ENCODE measurements at regions not wholly inside any gene's neighbourhood (a gene's known extent, or its start where the extent isn't known, plus 50 kb on each side); places are given as distances from the start of the nearest gene placed in this dataset.

DNA sequence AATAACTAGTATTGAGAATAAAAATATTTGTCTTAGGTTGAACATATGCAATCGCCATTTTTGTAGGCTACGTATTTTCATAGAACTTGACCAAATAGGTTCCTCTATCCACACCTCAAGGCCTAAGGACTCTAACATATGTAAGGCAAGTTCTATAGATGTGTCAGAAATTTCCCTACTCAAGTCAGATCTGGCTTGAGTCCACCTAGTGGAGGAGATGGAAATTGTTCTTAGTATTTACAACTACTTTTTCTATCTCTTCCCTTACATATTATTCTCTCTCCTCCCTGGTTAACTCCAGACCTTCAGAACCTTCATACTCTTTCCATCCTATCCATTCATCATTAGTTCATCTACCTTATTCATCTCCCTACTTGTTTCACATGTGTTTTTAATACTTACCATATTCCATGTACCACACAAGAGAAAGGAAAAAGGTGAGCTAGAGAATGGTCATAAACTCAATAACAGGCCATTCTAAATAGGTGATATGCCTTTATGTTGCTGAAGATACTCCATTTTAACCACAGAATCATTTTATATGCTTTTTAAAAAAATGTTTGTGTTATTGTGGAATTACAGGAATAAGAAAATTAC, 174.5 kb upstream of the HDAC9 start:
- no peak for DNase-seq

DNA sequence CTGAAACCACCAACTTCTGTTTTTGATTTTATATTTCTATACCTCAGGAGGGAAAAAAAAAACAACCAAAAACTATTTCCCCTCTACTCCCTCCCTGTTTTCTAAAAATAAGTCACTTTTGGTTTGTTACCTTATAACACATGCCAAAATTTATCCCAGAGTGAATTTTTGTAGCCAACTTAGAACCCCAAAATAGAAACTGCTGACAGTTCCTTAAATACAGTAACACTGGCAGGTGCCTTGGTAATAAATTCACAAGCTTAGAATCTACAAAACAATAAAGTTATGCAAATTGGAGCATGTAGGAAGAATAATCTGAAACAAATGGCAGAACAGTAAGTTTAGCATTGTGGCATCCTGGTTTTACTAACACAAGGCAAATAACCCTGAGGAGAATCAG, 165.0 kb upstream of the HDAC9 start:
- no peak for DNase-seq

DNA sequence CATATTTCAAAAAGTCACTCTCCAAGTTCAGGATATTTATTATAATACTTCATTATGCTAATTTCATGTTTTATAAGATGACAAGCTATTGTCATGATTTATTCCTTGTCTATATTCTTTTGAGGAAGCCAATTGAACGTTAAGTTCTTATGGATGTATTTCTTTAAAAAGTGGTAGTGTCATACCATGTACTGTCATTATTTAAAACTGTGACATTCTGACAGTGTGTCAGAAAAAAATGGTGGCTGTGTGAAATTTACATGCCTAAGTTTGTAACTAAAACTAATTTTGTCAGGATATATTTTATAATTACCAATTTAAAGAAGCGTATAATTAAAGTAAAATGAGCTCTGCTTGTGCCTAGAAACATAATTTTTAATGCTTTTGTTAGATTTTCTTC, 158.9 kb upstream of the HDAC9 start:
- no peak for DNase-seq

DNA sequence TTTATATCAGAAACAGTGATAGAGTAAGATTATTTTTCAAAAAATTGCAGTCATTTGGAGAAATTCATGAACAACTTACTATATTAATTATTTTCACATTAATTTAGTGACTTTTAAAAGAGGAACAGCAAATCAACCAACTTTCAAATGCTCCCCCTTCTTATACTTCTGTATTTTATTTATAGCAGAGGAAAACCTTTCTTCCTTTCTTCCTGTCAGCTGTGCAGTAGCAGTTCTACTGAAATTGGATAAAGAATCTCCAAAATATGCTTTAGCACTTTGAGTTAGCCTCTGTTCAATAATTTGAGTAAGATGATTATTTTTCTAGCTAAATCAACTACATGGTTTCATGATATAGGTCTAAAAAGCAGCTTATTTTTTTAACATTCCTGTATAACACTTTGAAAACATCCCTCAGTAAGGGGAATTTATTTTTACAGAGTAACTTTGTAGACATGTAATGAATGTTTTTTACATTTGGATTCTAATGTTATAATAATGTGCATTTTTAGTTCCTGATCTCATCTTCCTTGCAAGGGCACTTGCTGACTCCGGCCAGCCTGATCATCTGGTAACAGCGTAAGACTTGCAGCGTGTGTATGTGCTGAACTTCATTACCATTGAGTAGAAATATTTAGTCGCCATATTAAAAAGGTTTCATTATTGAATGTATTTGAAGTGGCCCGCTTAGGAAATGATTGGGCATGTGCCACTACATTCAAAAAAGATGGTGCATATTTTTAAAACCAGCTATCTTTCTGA, 158.3 kb upstream of the HDAC9 start:
- DNase-seq = no peak

DNA sequence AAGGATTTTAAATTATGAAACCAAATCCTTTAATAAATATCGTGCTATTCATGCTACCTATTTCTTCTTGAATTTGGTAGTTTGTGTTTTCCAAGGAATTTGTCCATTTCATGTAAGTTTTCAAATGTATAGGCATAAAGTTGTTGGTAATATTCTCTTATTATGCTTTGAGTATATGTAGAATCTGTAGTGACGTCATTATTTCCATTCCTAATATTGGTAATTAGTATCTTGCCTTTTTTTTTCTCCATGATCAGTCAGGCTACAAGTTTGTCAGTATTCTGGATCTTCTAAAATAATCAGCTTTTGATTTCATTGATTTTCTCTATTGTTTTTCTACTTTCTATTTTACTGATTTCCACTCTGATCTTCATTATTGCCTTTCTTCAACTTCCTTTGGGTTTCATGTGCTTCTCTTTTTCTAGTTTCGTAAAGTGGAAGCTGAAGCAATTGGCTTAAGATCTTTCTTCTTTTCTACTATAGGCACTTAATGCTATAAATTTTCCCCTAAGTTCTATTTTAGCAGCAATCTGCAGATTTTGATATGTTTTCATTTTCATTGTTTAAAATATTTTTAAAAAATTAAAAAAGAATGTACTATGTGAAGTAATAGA, 156.5 kb upstream of the HDAC9 start:
- no peak for DNase-seq

DNA sequence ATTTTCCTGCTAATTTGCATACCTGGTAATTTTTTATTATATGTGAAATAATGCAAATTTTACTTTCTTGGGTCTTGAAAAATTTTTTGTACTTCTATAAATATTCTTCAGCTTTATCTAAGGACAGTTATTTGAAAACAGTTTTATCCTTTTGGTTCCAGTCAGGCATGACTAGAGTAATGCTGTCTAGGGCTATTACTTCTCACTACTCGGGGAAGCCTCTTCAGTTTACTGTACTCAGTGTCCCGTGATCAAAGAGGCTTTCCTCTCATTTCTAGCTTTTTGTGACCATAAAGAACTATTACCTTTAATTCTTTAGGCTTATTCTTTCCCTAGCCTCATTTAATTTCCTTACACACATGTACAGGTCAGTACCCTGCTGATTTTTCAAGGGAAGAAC, 153.8 kb upstream of the HDAC9 start:
- DNase-seq = no peak

DNA sequence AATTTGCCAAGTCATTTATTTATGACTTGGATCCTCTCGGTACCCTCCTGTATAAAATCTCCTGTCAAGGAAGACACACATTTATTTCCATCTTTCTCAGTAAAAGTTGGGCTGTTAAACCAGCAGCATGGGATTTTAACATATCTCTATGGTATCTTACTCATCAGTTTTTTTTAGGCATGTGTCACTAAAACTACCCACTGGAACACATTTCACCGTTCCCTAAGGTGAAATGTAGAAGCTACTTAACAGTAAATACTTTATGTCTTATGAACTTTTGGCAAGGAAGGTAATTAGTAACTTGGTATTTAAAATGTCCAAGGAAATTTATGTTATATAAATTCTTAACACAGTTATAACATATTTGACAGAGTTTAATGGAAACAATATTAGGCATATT, 152.5 kb upstream of the HDAC9 start:
- DNase-seq = no peak

DNA sequence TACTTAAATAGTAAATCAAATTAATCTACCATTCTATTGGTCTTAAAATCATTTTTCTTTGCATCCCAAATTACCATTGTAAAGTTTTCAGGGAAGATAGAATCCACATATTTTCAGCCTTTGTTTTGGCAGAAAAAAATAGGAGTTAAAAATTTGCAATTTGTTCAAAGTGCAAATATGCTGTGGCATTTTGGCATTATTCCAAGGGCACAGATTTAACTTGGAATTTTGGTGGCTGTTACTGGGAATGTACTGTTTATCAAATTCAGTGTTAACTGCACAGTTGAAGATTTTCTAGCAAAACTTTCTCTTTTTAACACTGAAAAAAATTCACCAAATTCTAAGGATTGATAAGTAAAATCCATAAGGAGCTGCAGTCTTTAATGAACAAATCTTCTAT, 151.0 kb upstream of the HDAC9 start:
- DNase-seq = no peak

DNA sequence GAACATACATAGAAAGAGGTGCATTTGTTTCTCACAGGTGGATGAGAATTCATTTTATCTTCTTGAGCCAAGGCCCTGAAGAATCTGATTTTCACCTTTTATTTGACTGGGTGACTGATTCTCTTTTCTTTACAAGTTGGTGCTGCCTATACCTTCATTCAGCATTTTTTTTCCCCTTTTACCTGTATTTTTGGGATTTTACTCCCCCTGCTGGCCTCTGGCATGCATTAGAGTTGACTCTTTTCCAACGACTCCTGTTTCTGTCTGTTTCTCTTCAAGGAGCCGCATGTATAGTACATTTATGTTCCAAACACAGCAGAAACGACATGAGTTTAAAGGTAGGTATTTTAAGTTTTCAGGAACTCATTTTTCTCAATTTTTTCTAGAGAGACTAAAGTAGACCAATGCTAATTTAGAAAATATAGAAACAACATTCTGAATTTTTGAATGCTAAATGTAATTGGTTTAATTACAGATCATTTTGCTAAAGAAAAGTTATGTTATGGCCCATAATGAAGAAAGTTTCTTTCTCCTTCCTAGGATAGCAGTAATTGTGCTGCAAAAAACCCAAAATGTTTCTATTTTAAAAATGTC, 149.8 kb upstream of the HDAC9 start:
- DNase-seq = peak; percentile 3

DNA sequence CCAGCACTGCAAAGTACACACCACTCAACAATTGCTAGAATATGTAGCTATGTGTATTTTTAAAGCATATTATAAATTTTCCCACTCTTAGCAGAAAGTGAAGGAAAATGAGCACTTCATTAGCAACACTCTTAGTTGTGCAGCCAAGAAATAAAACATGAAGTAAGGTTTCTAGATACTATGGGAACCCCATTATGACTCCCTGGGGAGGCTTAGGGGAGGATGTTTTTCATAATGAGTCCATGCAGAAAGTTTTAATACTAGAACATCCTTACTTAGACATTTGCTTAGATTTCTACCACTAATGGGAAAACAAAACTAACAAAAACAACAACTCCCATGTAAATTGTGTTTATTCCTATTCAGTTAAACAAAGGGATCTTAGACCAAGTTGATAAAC, 148.4 kb upstream of the HDAC9 start:
- DNase-seq = no peak

DNA sequence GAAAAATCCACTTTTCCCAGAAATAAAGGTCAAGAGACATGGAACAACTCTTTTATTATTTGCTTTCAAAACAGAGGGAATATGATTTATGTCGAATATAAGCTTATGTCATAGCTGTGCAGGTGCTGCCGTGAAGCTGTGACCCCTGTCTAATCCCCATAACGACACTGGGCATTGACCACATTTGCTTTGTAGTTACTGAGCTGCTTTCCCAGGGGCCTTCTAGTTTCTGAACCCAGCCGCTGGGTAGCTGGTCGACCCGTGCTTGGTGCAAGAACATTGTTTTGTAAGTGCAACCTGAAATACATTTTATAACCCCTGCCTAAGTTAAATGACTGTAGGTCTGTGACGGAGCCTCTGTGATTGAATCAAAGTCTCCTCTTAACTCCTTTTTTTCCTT, 144.9 kb upstream of the HDAC9 start:
- DNase-seq = no peak

DNA sequence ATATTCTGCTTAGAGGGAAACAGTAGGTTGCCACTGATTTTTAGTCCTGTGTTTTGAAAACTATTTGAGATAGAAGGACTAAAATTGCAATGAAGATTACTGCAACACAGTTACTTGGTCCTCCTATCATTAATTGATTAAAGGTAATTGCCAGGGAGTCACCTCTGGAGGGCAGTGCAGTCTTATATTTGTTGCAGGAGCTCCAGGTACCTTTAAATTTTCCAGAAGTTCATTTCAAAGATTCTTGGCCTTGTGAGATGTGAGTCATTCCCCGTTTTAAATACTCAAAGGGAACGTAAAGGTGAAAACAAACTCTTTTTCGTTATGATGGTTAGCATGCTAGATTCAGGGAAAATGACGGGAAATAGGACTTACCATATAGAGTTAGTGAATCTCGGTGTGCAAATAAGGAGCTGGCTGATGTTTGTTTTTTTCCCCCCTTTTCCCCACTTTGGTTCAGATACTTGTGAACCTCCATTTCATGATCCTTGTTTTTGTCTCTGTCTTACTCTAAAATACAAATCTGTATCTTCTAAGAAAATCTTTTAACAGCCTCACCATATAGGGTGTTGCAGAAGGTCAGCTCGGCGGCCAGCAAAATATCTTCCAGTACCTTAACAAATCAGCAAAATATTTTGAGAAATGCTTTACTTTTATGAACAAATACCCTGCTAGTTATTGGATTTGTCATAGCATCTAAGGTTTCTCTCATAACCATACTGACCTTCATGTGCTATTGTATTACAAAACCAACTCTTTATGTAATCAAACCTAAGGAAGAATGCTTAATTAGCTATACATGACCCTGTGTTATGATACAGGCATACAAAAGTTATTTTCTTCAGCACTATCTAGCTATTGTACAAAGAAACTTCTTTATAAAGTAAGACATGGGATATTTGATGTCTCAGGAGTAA, 143.0 kb upstream of the HDAC9 start:
- no peak for DNase-seq

DNA sequence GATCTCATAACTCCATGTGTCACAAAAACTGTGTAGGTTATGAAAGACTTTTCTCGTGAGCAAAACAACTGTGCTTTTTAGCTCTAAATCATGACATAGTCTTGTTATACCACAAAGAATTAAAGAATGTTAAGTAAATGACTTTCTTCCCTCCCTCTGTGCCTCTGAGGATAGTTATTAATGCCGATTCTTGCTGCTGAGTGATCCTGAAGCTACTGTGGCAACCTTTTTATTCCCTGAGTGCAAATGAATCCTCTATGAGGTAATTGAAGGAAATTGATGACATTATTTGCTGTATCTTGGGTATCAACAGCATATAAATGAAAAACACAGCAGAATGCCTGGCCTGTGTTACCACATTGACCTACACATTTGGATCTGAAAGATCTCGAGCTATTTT, 142.2 kb upstream of the HDAC9 start:
- DNase-seq = no peak

DNA sequence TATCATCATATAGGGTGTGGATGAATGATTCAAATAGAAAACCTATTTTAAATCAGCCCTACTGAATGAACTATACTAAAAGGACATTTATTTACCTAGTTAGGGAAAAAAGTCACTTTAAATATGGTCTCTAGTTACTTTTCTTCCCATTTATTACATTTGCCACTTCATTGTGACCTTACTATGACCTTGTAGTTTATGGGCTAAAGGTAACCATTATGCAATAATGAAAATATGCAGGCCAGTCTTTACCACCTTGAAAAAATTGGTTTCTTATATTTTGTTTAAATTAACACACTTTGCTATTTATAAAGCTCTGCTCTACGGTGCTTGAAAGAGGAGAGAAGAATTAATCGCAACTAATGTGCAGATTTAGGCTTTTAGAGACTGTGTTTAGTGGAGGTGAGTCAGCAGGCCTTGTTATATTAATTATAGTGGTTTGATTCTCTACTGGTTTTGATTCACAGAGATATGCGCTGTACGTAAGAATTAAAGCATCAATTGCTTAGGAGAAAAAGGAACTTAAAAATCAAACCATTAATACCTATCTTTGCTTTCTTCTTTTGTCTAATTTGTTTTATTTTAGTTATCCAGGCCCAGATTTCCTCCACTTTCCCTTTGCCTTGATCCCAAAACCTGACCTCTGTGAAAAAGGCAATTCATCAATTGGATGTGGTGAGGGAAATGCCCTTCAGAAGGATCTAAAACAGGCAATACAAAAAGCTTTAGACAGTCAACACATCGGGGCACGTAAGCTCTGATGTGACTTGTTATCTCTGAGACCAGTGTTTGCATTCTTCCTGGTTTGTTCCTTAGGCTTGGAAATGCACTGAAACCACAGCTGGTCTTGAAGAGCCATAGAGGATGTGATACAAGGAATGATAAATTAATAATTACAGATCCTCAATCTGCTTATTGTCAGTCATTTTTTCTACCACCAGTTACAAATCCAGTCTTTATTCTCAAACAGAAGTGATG, 141.2 kb upstream of the HDAC9 start:
- no peak for DNase-seq

DNA sequence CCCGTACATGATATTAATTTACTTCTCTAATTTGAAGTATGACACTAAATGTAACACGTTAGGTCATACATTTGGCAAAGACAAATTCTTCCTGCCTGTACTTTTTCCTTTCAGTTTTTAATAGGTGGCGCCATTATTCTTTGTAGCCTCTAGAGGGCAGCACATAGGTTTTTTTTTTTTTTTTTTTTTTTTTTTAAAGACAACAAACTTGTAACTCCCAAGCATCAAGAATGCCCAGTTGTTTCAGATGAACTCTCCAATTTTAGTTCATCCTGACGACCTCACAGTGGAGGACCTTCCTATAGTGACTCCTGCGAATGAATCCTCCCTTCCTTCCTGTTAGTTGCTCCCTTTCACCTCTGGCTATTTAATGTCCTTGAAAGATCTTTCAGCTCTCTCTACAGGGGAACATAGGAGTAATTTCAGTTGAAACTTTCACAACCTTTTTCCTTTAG, 139.3 kb upstream of the HDAC9 start:
- DNase-seq = no peak

DNA sequence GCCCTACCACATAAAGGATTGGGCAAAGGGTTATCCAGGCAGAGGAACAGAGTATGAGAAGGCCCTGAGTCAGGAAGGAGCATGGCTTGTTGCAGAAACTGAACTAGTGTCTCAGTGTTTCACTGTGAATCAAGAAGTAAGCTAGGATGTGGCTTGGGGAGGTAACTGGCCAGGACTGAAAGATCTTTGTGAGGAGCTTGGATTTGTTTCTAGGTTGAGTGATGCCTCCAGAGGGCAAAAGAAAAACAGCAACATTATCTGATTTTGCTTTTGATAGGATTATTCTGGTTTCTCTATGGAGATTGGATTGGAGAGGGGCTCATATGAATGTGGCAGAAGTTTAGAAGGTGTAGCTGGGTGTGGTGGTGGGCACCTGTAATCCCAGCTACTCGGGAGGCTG, 137.9 kb upstream of the HDAC9 start:
- no peak for DNase-seq

DNA sequence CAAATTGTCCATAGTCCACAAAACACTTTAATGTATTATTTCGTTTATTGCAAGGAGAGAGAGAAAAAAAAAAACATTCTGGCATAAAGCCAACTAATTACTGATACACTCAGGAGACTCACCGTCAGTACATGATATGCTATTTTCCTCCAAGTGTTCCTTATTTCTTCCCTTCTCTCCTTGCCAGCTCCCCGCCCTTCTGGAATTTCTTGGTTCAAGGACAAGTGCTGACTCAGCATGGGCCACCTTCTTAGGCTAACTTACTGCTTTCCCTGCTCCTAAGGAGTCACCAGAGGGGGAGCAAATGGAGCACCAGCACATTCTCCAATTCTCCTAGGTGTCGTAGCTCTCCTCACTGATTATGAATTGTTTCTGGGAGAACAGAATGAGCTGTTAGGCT, 133.8 kb upstream of the HDAC9 start:
- no peak for DNase-seq

DNA sequence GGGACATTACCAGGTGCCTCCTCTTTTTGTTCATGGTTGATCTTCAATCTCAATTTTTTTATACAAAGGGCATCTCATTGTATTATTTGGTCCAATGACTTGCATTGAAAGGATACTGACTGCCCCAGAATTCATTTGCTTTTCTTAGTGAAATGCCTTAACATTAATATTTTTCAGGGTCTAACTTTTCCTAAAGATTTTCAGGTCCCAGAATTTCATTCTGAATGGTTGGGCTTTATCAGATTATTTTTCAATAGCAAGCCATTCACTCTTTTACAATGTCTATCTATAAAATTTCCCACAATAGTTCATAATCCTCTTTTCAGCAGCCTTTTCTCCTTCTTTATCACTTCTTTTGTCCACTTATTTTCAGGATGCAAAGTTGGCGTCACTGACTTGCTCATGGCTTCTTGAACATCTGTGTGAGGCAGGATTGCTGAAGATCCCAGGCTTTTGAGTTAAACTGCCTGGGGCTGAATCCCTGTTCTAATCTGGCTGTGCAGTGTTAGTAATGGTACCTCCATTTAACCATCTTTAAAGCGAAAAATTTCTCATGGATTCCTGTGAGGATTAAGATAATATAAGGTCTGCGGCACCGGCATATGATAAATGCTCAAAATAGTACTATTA, 131.7 kb upstream of the HDAC9 start:
- no peak for DNase-seq

DNA sequence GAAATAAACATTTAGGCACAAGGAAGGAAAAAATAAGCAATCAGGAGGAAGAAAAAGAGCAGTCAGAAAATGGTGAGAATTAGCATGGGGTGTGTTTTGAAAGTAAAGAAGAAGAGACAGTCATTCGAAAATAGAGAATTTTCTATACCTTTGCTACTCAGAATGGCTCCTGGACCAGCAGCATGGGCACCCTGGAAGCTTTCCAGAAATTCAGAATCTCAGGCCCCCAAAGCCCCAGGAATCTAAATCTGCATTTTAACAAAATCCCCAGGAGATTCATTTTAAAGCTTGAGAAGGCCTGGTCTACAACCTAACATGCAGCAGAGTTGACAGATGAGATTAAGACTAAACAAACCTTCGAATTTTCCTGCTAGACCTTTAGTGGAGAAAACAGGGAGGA, 131.2 kb upstream of the HDAC9 start:
- DNase-seq = no peak

DNA sequence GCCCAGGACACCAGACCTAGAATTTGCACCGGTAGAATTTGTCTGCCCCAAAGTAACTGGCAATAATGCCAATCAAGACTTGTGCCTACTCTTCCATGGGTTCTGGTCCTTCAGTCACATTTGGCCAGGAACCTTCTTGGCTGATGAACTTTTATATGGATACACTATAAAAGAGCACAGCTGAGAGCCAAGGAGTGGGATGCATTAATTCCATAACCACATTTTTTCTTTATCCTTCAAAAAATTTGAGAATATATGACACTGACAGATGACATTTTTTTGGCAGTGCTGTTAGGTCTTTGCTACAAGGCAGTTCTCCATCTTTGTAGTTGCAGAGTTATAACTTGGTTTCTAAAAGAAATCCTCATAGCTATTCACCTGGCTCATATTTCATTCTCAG, 129.2 kb upstream of the HDAC9 start:
- DNase-seq = no peak

DNA sequence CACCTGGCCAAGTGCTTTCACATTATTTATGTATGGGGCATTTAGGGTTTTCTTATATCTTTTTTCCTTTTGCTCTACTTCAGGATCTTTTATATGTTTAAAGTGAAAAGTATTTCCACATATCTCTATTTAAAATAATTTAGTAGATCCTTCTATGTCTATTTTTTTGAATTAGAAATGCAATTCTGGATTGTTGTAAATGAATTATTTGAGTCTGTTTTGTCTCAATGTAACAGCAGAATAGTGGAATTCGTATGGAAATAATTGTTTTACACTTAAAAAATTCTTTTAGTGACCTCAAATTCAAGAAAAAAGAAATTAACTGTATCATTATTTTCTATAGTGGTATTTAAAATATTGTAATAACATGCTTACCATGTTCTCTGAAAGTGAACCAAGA, 126.5 kb upstream of the HDAC9 start:
- no peak for DNase-seq
